ENCODE measurements at regions not wholly inside any gene's neighbourhood (a gene's known extent, or its start where the extent isn't known, plus 50 kb on each side); places are given as distances from the start of the nearest gene placed in this dataset.

GRCh38 chr9:92171281-92171680, 56.1 kb upstream of the SPTLC1 start:
- TF ChIP-seq POLR2A (IDR thresholded peaks at IDR 0.05; ENCODE audit: low read depth, low read length), result no peak
- TF ChIP-seq POU2F2 (IDR thresholded peaks at IDR 0.05; ENCODE audit: low read depth, low read length), result no peak
- TF ChIP-seq POLR2AphosphoS5 (IDR thresholded peaks at IDR 0.05; ENCODE audit: low read depth, low read length), result no peak
- TF ChIP-seq TAF1 (IDR thresholded peaks at IDR 0.05; ENCODE audit: low read depth, low read length), result no peak
